Caco-2 (cell line): ENCODE measurements at regions not wholly inside any gene's neighbourhood (a gene's known extent, or its start where the extent isn't known, plus 50 kb on each side); places are given as distances from the start of the nearest gene placed in this dataset.

Source experiments
- BruUV-seq: library from RNA; stranded (reverse); fragments of 400-500 nt; replicated peaks from 2 replicates; lab custom pipeline; 2021; lab: Mats Ljungman, UMichigan
- CTCF ChIA-PET: fragments of 300-600 bp; sonication (Branson Sonifier 250); formaldehyde crosslinking; loops from one replicate; lab custom pipeline; 2022; ENCODE audit warnings: antibody characterized with exemption; lab: Charles Lee
- POLR2A ChIA-PET: fragments of 300-600 bp; sonication (Branson Sonifier 250); formaldehyde crosslinking; loops from one replicate; lab custom pipeline; 2022; ENCODE audit warnings: antibody characterized with exemption; lab: Charles Lee
- DNase-seq, 2 experiments: peaks; one replicate each; pipeline versions ENCODE4 v3.0.0 to v3.0.0-alpha.2; 2020 to 2022
- H3K27me3 ChIP-seq: replicated peaks from 2 replicates; pipeline ENCODE4 v1.6.0; 2011; ENCODE audit warnings: low read length; ENCODE audit not compliant: control insufficient read depth, insufficient read depth
- H3K36me3 ChIP-seq: 2 replicates; pipeline ENCODE4 v1.5.1; 2011; ENCODE audit warnings: low read length; ENCODE audit not compliant: control insufficient read depth, insufficient read depth
- H3K4me1 ChIP-seq: fragments of 250-450 bp; sonication (Bioruptor Pico); 2 replicates; pipeline ENCODE4 v1.5.1; 2020; ENCODE audit warnings: mild to moderate bottlenecking
- H3K4me3 ChIP-seq: 2 replicates; pipeline ENCODE4 v1.5.1; 2011; ENCODE audit warnings: low read depth, mild to moderate bottlenecking, control low read depth, low read length
- H3K9me3 ChIP-seq: fragments of 250-450 bp; sonication (Bioruptor Pico); 2 replicates; pipeline ENCODE4 v1.5.1; 2020; ENCODE audit warnings: mild to moderate bottlenecking, moderate library complexity
- H3K27ac Mint-ChIP-seq: one replicate; pipeline ENCODE4 v1.8.0; 2022; ENCODE audit warnings: mixed read lengths; ENCODE audit not compliant: unreplicated experiment
- H3K27me3 Mint-ChIP-seq: one replicate; pipeline ENCODE4 v1.8.0; 2022; ENCODE audit warnings: mixed read lengths; ENCODE audit not compliant: insufficient read depth, unreplicated experiment
- H3K36me3 Mint-ChIP-seq: one replicate; pipeline ENCODE4 v1.8.0; 2022; ENCODE audit warnings: mild to moderate bottlenecking, mixed read lengths; ENCODE audit not compliant: insufficient read depth, unreplicated experiment
- H3K4me1 Mint-ChIP-seq: one replicate; pipeline ENCODE4 v1.8.0; 2022; ENCODE audit warnings: low read depth, mixed read lengths; ENCODE audit not compliant: unreplicated experiment
- H3K4me3 Mint-ChIP-seq: one replicate; pipeline ENCODE4 v1.8.0; 2022; ENCODE audit warnings: mild to moderate bottlenecking, moderate library complexity, mixed read lengths; ENCODE audit not compliant: unreplicated experiment
- H3K9me3 Mint-ChIP-seq: one replicate; pipeline ENCODE4 v1.8.0; 2022; ENCODE audit warnings: mixed read lengths; ENCODE audit not compliant: unreplicated experiment
- CTCF ChIP-seq, 2 experiments: fragments of 200-600 bp in 1 of 2; IDR thresholded peaks; 1 replicate in 1 of 2; 2 replicates in 1 of 2; pipeline versions ENCODE4 v1.5.1 to v1.8.0; 2011 to 2022; ENCODE audit warnings: antibody characterized with exemption in 1 of 2, control low read depth in 1 of 2, inconsistent platforms in 1 of 2, low read depth in 1 of 2, low read length in 1 of 2, mild to moderate bottlenecking in 1 of 2, moderate library complexity in 1 of 2; ENCODE audit not compliant: insufficient read depth in 1 of 2, severe bottlenecking in 1 of 2, unreplicated experiment in 1 of 2
- intact Hi-C: fragments of 100-400 bp; cut with micrococcal nuclease; formaldehyde crosslinking; loops from one replicate; pipeline ENCODE4 v1.10.0; 2022; ENCODE audit not compliant: unreplicated experiment

- peaks cover 5% of the 10 kb centered on the region; the same call in 1 of the 2 replicates for H3K4me1 ChIP-seq
- H3K9me3 ChIP-seq, result no peaks in the 10 kb centered on the region
- no TSS peak for BruUV-seq
- CTCF ChIA-PET, result no interaction called here
- H3K4me3 ChIP-seq, result no peak overlapping the region
- H3K27me3 ChIP-seq, result no peaks in the 10 kb centered on the region
- no peaks in the 10 kb centered on the region for H3K36me3 ChIP-seq
- H3K4me3 Mint-ChIP-seq, result no peak overlapping the region
- peaks cover 16% of the 10 kb centered on the region for H3K27me3 Mint-ChIP-seq
- H3K9me3 Mint-ChIP-seq, result no peaks in the 10 kb centered on the region
- no peak for TF ChIP-seq CTCF (IDR thresholded peaks at IDR 0.05; ENCODE audit: insufficient read depth in 1 of 2, low read depth in 1 of 2, low read length in 1 of 2, severe bottlenecking in 1 of 2, unreplicated experiment in 1 of 2)
- peaks cover 15% of the 10 kb centered on the region for H3K4me1 Mint-ChIP-seq
- POLR2A ChIA-PET, result no interaction called here
- DNase-seq, result no peak
- H3K27ac Mint-ChIP-seq, result no peak overlapping the region
- intact Hi-C loops, result no loop called here
- H3K36me3 Mint-ChIP-seq, result no peaks in the 10 kb centered on the region
Measured at GRCh38 chr15:37220949-37221670, 120.8 kb upstream of the MEIS2 start.

- Mint-ChIP-seq H3K4me1 (peaks cover 15% of the 10 kb centered on the region), H3K27ac (no peak overlapping the region), H3K9me3 (no peaks in the 10 kb centered on the region), H3K36me3 (no peaks in the 10 kb centered on the region), H3K27me3 (peaks cover 16% of the 10 kb centered on the region), H3K4me3 (no peak overlapping the region)
- Histone ChIP-seq H3K36me3 (no peaks in the 10 kb centered on the region), H3K4me1 (peaks cover 5% of the 10 kb centered on the region; the same call in 1 of the 2 replicates), H3K9me3 (no peaks in the 10 kb centered on the region), H3K27me3 (no peaks in the 10 kb centered on the region), H3K4me3 (no peak overlapping the region)
- intact Hi-C loops, result no loop called here
- no peak for TF ChIP-seq CTCF (IDR thresholded peaks at IDR 0.05; ENCODE audit: insufficient read depth in 1 of 2, low read depth in 1 of 2, low read length in 1 of 2, severe bottlenecking in 1 of 2, unreplicated experiment in 1 of 2)
- no peak for DNase-seq
- BruUV-seq, result no TSS peak
- ChIA-PET POLR2A (no interaction called here), CTCF (no interaction called here)
Measured at GRCh38 chr15:37221671-37222145, 121.4 kb upstream of the MEIS2 start.

- Mint-ChIP-seq H3K27me3 (peaks cover 19% of the 10 kb centered on the region), H3K36me3 (no peaks in the 10 kb centered on the region), H3K9me3 (no peaks in the 10 kb centered on the region), H3K4me3 (no peak overlapping the region), H3K4me1 (peaks cover 7% of the 10 kb centered on the region), H3K27ac (no peak overlapping the region)
- POLR2A ChIA-PET, result no interaction called here
- TF ChIP-seq CTCF (IDR thresholded peaks at IDR 0.05; ENCODE audit: insufficient read depth in 1 of 2, low read depth in 1 of 2, low read length in 1 of 2, severe bottlenecking in 1 of 2, unreplicated experiment in 1 of 2), result no peak
- no peaks in the 10 kb centered on the region for H3K9me3 ChIP-seq
- no peaks in the 10 kb centered on the region for H3K27me3 ChIP-seq
- no peak for DNase-seq
- intact Hi-C loops, result no loop called here
- H3K4me3 ChIP-seq, result no peak overlapping the region
- CTCF ChIA-PET, result no interaction called here
- H3K36me3 ChIP-seq, result no peaks in the 10 kb centered on the region
- peaks cover under 1% of the 10 kb centered on the region; the same call in 1 of the 2 replicates for H3K4me1 ChIP-seq
- BruUV-seq, result no TSS peak
Measured at GRCh38 chr15:37223089-37223488, 122.7 kb upstream of the MEIS2 start.
